GM12878 (cell line): ENCODE measurements at regions not wholly inside any gene's neighbourhood (a gene's known extent, or its start where the extent isn't known, plus 50 kb on each side); places are given as distances from the start of the nearest gene placed in this dataset.

ENCODE experiments used
- BCL11A ChIP-seq: IDR thresholded peaks from 2 replicates; pipeline ENCODE4 v1.6.1; 2011; ENCODE audit warnings: low read depth, low read length
- CEBPB ChIP-seq, 2 experiments: fragments of 150-350 bp in 1 of 2; IDR thresholded peaks; 2 replicates each; pipeline ENCODE4 v1.6.1; 2012 to 2014; ENCODE audit warnings: low read depth in 2 of 2, low read length in 2 of 2, borderline replicate concordance in 1 of 2, inconsistent platforms in 1 of 2
- POLR2A ChIP-seq: IDR thresholded peaks from 2 replicates; pipeline ENCODE4 v1.6.1; 2011; ENCODE audit warnings: low read depth, mild to moderate bottlenecking, low read length
- TF ChIP-seq, protein P1 (sequence below), 3 experiments: IDR thresholded peaks in 2 of 3; conservative IDR thresholded peaks in 1 of 3; 2 replicates each; pipeline ENCODE4 v1.5.1; 2011; ENCODE audit warnings: low read depth in 3 of 3, low read length in 3 of 3, mild to moderate bottlenecking in 3 of 3, control low read depth in 2 of 3, moderate library complexity in 2 of 3, inconsistent platforms in 1 of 3, mixed read lengths in 1 of 3; ENCODE audit not compliant: control insufficient read depth in 2 of 3, insufficient read depth in 1 of 3; ENCODE audit errors: extremely low read depth in 1 of 3
- TF ChIP-seq, protein P2 (sequence below): IDR thresholded peaks from 2 replicates; pipeline ENCODE4 v1.6.1; 2011; ENCODE audit warnings: low read depth, mild to moderate bottlenecking, low read length, moderate library complexity, borderline replicate concordance; ENCODE audit errors: extremely low read depth

DNA sequence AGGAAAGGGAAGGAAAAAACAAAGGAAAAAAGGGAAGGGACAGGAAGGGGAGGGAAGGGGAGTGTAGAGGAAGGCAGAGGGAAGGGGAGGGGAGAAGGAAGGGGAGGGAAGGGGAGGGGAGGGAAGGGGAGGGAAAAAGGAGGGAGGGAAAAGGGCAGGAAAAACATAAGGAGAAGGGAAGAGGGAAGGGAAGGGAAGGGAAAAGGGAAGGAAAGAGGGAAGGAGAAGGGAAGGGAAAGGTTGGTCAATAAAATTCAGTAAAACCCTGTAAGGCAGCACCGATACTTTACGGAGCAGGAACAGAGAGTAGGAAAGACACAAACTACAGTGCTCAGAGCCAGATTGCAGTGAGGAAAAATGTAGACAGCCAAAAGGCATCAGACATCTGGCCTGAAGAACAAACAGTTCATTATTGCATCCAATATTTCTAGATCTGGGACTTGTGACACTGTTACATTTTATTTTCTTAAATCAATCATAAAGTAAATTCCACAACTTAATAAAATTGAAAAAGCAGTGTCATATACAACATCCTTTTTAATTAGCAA, 322.0 kb downstream of the CRPPA start:
- TF ChIP-seq, protein P1, sequence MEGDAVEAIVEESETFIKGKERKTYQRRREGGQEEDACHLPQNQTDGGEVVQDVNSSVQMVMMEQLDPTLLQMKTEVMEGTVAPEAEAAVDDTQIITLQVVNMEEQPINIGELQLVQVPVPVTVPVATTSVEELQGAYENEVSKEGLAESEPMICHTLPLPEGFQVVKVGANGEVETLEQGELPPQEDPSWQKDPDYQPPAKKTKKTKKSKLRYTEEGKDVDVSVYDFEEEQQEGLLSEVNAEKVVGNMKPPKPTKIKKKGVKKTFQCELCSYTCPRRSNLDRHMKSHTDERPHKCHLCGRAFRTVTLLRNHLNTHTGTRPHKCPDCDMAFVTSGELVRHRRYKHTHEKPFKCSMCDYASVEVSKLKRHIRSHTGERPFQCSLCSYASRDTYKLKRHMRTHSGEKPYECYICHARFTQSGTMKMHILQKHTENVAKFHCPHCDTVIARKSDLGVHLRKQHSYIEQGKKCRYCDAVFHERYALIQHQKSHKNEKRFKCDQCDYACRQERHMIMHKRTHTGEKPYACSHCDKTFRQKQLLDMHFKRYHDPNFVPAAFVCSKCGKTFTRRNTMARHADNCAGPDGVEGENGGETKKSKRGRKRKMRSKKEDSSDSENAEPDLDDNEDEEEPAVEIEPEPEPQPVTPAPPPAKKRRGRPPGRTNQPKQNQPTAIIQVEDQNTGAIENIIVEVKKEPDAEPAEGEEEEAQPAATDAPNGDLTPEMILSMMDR (IDR thresholded peaks at IDR 0.05 in 2 of 3, conservative IDR thresholded peaks at IDR 0.05 in 1 of 3; ENCODE audit: control insufficient read depth in 2 of 3, extremely low read depth in 1 of 3, insufficient read depth in 1 of 3, low read depth in 3 of 3, low read length in 3 of 3): no peak
- TF ChIP-seq POLR2A (no peak), BCL11A (no peak), CEBPB (IDR thresholded peaks at IDR 0.05; ENCODE audit: borderline replicate concordance in 1 of 2, low read depth in 2 of 2, low read length in 2 of 2) (no peak)
- TF ChIP-seq, protein P2, sequence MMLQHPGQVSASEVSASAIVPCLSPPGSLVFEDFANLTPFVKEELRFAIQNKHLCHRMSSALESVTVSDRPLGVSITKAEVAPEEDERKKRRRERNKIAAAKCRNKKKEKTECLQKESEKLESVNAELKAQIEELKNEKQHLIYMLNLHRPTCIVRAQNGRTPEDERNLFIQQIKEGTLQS: no peak
